Memory B cell (primary cell): ENCODE measurements at regions not wholly inside any gene's neighbourhood (a gene's known extent, or its start where the extent isn't known, plus 50 kb on each side); places are given as distances from the start of the nearest gene placed in this dataset.

Experiments used
- ATAC-seq: fragments of 150-1000 bp; cut with Tn5 transposase; 2 replicates; pipeline ENCODE4 v1.10.0; 2021; ENCODE audit warnings: low read depth, mild to moderate bottlenecking, moderate library complexity
- DNase-seq, 2 donors: peaks; one replicate each; pipeline ENCODE4 v3.0.0; 2022; ENCODE audit warnings: low spot score in 2 of 2
- H3K27ac Mint-ChIP-seq: one replicate; pipeline ENCODE4 v1.8.0; 2022; ENCODE audit warnings: mild to moderate bottlenecking, moderate library complexity, mixed read lengths
- H3K27me3 Mint-ChIP-seq: one replicate; pipeline ENCODE4 v1.8.0; 2022; ENCODE audit warnings: mixed read lengths
- H3K36me3 Mint-ChIP-seq: one replicate; pipeline ENCODE4 v1.8.0; 2022; ENCODE audit warnings: mild to moderate bottlenecking, mixed read lengths
- H3K4me1 Mint-ChIP-seq: one replicate; pipeline ENCODE4 v1.8.0; 2022; ENCODE audit warnings: mixed read lengths
- H3K4me3 Mint-ChIP-seq: one replicate; pipeline ENCODE4 v1.8.0; 2022; ENCODE audit warnings: mild to moderate bottlenecking, moderate library complexity, mixed read lengths
- H3K9me3 Mint-ChIP-seq: one replicate; pipeline ENCODE4 v1.8.0; 2022; ENCODE audit warnings: mixed read lengths

GRCh38 chr17:17412326-17412725 is 64.5 kb upstream of the MED9 start:
- H3K4me3 Mint-ChIP-seq = no peak overlapping the region
- no peak overlapping the region for H3K27ac Mint-ChIP-seq
- DNase-seq (no peak), ATAC-seq (no peak)
- H3K9me3 Mint-ChIP-seq = no peaks in the 10 kb centered on the region
- no peaks in the 10 kb centered on the region for H3K36me3 Mint-ChIP-seq
- H3K27me3 Mint-ChIP-seq = peaks cover 8% of the 10 kb centered on the region
- peaks cover 11% of the 10 kb centered on the region for H3K4me1 Mint-ChIP-seq

- H3K4me3 Mint-ChIP-seq = no peak overlapping the region
- no peaks in the 10 kb centered on the region for H3K9me3 Mint-ChIP-seq
- peaks cover 8% of the 10 kb centered on the region for H3K27me3 Mint-ChIP-seq
- no peak for DNase-seq
- H3K4me1 Mint-ChIP-seq = peaks cover 9% of the 10 kb centered on the region
- H3K36me3 Mint-ChIP-seq = no peaks in the 10 kb centered on the region
- no peak overlapping the region for H3K27ac Mint-ChIP-seq
- no peak for ATAC-seq
Measured at GRCh38 chr17:17413215-17413792, 63.5 kb upstream of the MED9 start.

GRCh38 chr17:17413821-17414220 is 63.0 kb upstream of the MED9 start:
- no peak for DNase-seq
- peaks cover 9% of the 10 kb centered on the region for H3K4me1 Mint-ChIP-seq
- H3K27ac Mint-ChIP-seq = no peak overlapping the region
- ATAC-seq = no peak
- H3K9me3 Mint-ChIP-seq = no peaks in the 10 kb centered on the region
- peaks cover 8% of the 10 kb centered on the region for H3K27me3 Mint-ChIP-seq
- no peak overlapping the region for H3K4me3 Mint-ChIP-seq
- no peaks in the 10 kb centered on the region for H3K36me3 Mint-ChIP-seq

GRCh38 chr17:17414341-17414805 is 62.4 kb upstream of the MED9 start:
- Mint-ChIP-seq H3K27me3 (peaks cover 8% of the 10 kb centered on the region), H3K27ac (no peak overlapping the region), H3K36me3 (no peaks in the 10 kb centered on the region), H3K9me3 (no peaks in the 10 kb centered on the region), H3K4me3 (no peak overlapping the region), H3K4me1 (peaks cover 9% of the 10 kb centered on the region)
- ATAC-seq = no peak
- no peak for DNase-seq

GRCh38 chr17:17415006-17415405 is 61.8 kb upstream of the MED9 start:
- H3K27me3 Mint-ChIP-seq = peaks cover 8% of the 10 kb centered on the region
- H3K27ac Mint-ChIP-seq = no peak overlapping the region
- no peak for DNase-seq
- peaks cover 9% of the 10 kb centered on the region for H3K4me1 Mint-ChIP-seq
- no peak for ATAC-seq
- H3K4me3 Mint-ChIP-seq = no peak overlapping the region
- H3K36me3 Mint-ChIP-seq = no peaks in the 10 kb centered on the region
- peaks cover 3% of the 10 kb centered on the region for H3K9me3 Mint-ChIP-seq

- Mint-ChIP-seq H3K9me3 (peaks cover 3% of the 10 kb centered on the region), H3K4me1 (peaks cover 9% of the 10 kb centered on the region), H3K36me3 (no peaks in the 10 kb centered on the region), H3K27me3 (peaks cover 10% of the 10 kb centered on the region), H3K4me3 (no peak overlapping the region), H3K27ac (no peak overlapping the region)
- ATAC-seq (peak; percentile 55), DNase-seq (no peak)
Measured at GRCh38 chr17:17416007-17416399, 60.8 kb upstream of the MED9 start.

GRCh38 chr17:17416400-17417360 is 60.1 kb upstream of the MED9 start:
- Mint-ChIP-seq H3K4me1 (peaks cover 9% of the 10 kb centered on the region), H3K9me3 (peaks cover 3% of the 10 kb centered on the region), H3K27me3 (peaks cover 10% of the 10 kb centered on the region), H3K36me3 (no peaks in the 10 kb centered on the region), H3K27ac (no peak overlapping the region), H3K4me3 (no peak overlapping the region)
- DNase-seq (no peak), ATAC-seq (no peak)

- DNase-seq (no peak), ATAC-seq (no peak)
- peaks cover 3% of the 10 kb centered on the region for H3K9me3 Mint-ChIP-seq
- peaks cover 9% of the 10 kb centered on the region for H3K4me1 Mint-ChIP-seq
- no peak overlapping the region for H3K27ac Mint-ChIP-seq
- peaks cover 15% of the 10 kb centered on the region for H3K27me3 Mint-ChIP-seq
- no peak overlapping the region for H3K4me3 Mint-ChIP-seq
- H3K36me3 Mint-ChIP-seq = peaks cover 3% of the 10 kb centered on the region
Measured at GRCh38 chr17:17417718-17418181, 59.0 kb upstream of the MED9 start.

- peaks cover 11% of the 10 kb centered on the region for H3K27me3 Mint-ChIP-seq
- H3K4me1 Mint-ChIP-seq = peaks cover 5% of the 10 kb centered on the region
- no peak overlapping the region for H3K4me3 Mint-ChIP-seq
- H3K9me3 Mint-ChIP-seq = peaks cover 3% of the 10 kb centered on the region
- H3K36me3 Mint-ChIP-seq = peaks cover 3% of the 10 kb centered on the region
- ATAC-seq (no peak), DNase-seq (no peak)
- no peak overlapping the region for H3K27ac Mint-ChIP-seq
Measured at GRCh38 chr17:17419166-17419565, 57.6 kb upstream of the MED9 start.

- Mint-ChIP-seq H3K27ac (no peak overlapping the region), H3K27me3 (peaks cover 11% of the 10 kb centered on the region), H3K4me1 (peaks cover 5% of the 10 kb centered on the region), H3K4me3 (no peak overlapping the region), H3K9me3 (peaks cover 3% of the 10 kb centered on the region), H3K36me3 (peaks cover 3% of the 10 kb centered on the region)
- ATAC-seq (no peak), DNase-seq (no peak)
Measured at GRCh38 chr17:17419631-17420030, 57.2 kb upstream of the MED9 start.

- ATAC-seq (no peak), DNase-seq (no peak)
- peaks cover 11% of the 10 kb centered on the region for H3K27me3 Mint-ChIP-seq
- no peak overlapping the region for H3K4me3 Mint-ChIP-seq
- H3K36me3 Mint-ChIP-seq = peaks cover 3% of the 10 kb centered on the region
- H3K27ac Mint-ChIP-seq = no peak overlapping the region
- peaks cover 5% of the 10 kb centered on the region for H3K4me1 Mint-ChIP-seq
- peaks cover 3% of the 10 kb centered on the region for H3K9me3 Mint-ChIP-seq
Measured at GRCh38 chr17:17420082-17420481, 56.7 kb upstream of the MED9 start.

- DNase-seq = no peak
- Mint-ChIP-seq H3K36me3 (peaks cover 3% of the 10 kb centered on the region), H3K4me1 (peaks cover 4% of the 10 kb centered on the region), H3K27ac (no peak overlapping the region), H3K9me3 (peaks cover 3% of the 10 kb centered on the region), H3K27me3 (peaks cover 11% of the 10 kb centered on the region), H3K4me3 (no peak overlapping the region)
- no peak for ATAC-seq
Measured at GRCh38 chr17:17420561-17421269, 56.1 kb upstream of the MED9 start.

GRCh38 chr17:17421346-17422216 is 55.2 kb upstream of the MED9 start:
- peaks cover 3% of the 10 kb centered on the region for H3K36me3 Mint-ChIP-seq
- DNase-seq = no peak
- no peak overlapping the region for H3K27ac Mint-ChIP-seq
- H3K9me3 Mint-ChIP-seq = peaks cover 3% of the 10 kb centered on the region
- ATAC-seq = no peak
- H3K4me3 Mint-ChIP-seq = no peak overlapping the region
- H3K27me3 Mint-ChIP-seq = peaks cover 11% of the 10 kb centered on the region
- no peaks in the 10 kb centered on the region for H3K4me1 Mint-ChIP-seq
